SK-MEL-5 (cell line): ENCODE measurements at regions not wholly inside any gene's neighbourhood (a gene's known extent, or its start where the extent isn't known, plus 50 kb on each side); places are given as distances from the start of the nearest gene placed in this dataset.
A peak's percentile ranks its signal among the peaks of the same experiment; 100 is the strongest.

Experiments
- DNase-seq: peaks from one replicate; pipeline ENCODE4 v3.0.0-alpha.2; 2016; ENCODE audit warnings: low read depth, low spot score
- in situ Hi-C: cut with HindIII; loops from 2 replicates; pipeline ENCODE4 v1.10.0; 2016; ENCODE audit warnings: low sequenced_read_pairs, high pct_unique_total_duplicates, low pct_unique_long_range_greater_than_20kb

GRCh38 chr6:146896960-146897701 is 298.4 kb downstream of the ADGB start:
- in situ Hi-C loops = no loop called here
- no peak for DNase-seq

GRCh38 chr6:146898069-146898887 is 299.5 kb downstream of the ADGB start:
- no peak for DNase-seq
- in situ Hi-C loops = no loop called here

GRCh38 chr6:146898888-146899227 is 300.1 kb downstream of the ADGB start:
- DNase-seq = no peak
- in situ Hi-C loops = no loop called here

GRCh38 chr6:146901940-146902816 is 302.0 kb upstream of the STXBP5 start:
- in situ Hi-C loops = loop anchor here (25.0 kb wide), 1 partner anchor 310 kb away; the partner anchor contains the start of gene STXBP5
- peak; percentile 59 for DNase-seq

- DNase-seq = no peak
- in situ Hi-C loops = loop anchor here (25.0 kb wide), 1 partner anchor 309 kb away; the partner anchor contains the start of gene STXBP5
These were observed 301.4 kb upstream of the STXBP5 start for GRCh38 chr6:146902846-146903245.

GRCh38 chr6:146903451-146903850 is 300.8 kb upstream of the STXBP5 start:
- in situ Hi-C loops = loop anchor here (25.0 kb wide), 1 partner anchor 309 kb away; the partner anchor contains the start of gene STXBP5

GRCh38 chr6:146904596-146904995 is 299.6 kb upstream of the STXBP5 start:
- in situ Hi-C loops = loop anchor here (25.0 kb wide), 1 partner anchor 308 kb away; the partner anchor contains the start of gene STXBP5
- no peak for DNase-seq

More at GRCh38 chr6:146903451-146903850, 300.8 kb upstream of the STXBP5 start:
- no peak for DNase-seq

GRCh38 chr6:146905181-146905704 is 299.0 kb upstream of the STXBP5 start:
- in situ Hi-C loops = loop anchor here (25.0 kb wide), 1 partner anchor 307 kb away; the partner anchor contains the start of gene STXBP5

GRCh38 chr6:146908786-146909185 is 295.4 kb upstream of the STXBP5 start:
- in situ Hi-C loops = loop anchor here (25.0 kb wide), 1 partner anchor 304 kb away; the partner anchor contains the start of gene STXBP5
- DNase-seq = no peak

More at GRCh38 chr6:146905181-146905704, 299.0 kb upstream of the STXBP5 start:
- DNase-seq = no peak

- in situ Hi-C loops = loop anchor here (25.0 kb wide), 1 partner anchor 303 kb away; the partner anchor contains the start of gene STXBP5
- no peak for DNase-seq
These were observed 294.8 kb upstream of the STXBP5 start for GRCh38 chr6:146909376-146909775.

- in situ Hi-C loops = loop anchor here (25.0 kb wide), 1 partner anchor 302 kb away; the partner anchor contains the start of gene STXBP5
- no peak for DNase-seq
These were observed 294.3 kb upstream of the STXBP5 start for GRCh38 chr6:146909886-146910285.

- DNase-seq = no peak
- in situ Hi-C loops = loop anchor here (25.0 kb wide), 1 partner anchor 302 kb away; the partner anchor contains the start of gene STXBP5
These were observed 293.6 kb upstream of the STXBP5 start for GRCh38 chr6:146910611-146911010.

GRCh38 chr6:146911635-146912215 is 292.5 kb upstream of the STXBP5 start:
- DNase-seq = no peak
- in situ Hi-C loops = loop anchor here (25.0 kb wide), 1 partner anchor 301 kb away; the partner anchor contains the start of gene STXBP5

- in situ Hi-C loops = loop anchor here (25.0 kb wide), 1 partner anchor 299 kb away; the partner anchor contains the start of gene STXBP5
- DNase-seq = no peak
These were observed 291.2 kb upstream of the STXBP5 start for GRCh38 chr6:146912730-146913685.

- peak; percentile 93 for DNase-seq
- in situ Hi-C loops = loop anchor here (25.0 kb wide), 1 partner anchor 298 kb away; the partner anchor contains the start of gene STXBP5
These were observed 290.3 kb upstream of the STXBP5 start for GRCh38 chr6:146913842-146914488.
